HEK293 (cell line): ENCODE measurements at regions not wholly inside any gene's neighbourhood (a gene's known extent, or its start where the extent isn't known, plus 50 kb on each side); places are given as distances from the start of the nearest gene placed in this dataset.

Experiments used
- CTCF ChIA-PET: fragments of 350-600 bp; formaldehyde crosslinking; extraction: SDS; loops from one replicate; lab custom pipeline; 2021; ENCODE audit warnings: antibody characterized with exemption; lab: Yijun Ruan, JAX
- POLR2A ChIA-PET: fragments of 300-600 bp; formaldehyde crosslinking; extraction: SDS; loops from one replicate; lab custom pipeline; 2020; ENCODE audit warnings: antibody characterized with exemption, inconsistent platforms; lab: Yijun Ruan, JAX
- H3K27ac ChIP-seq: fragments of 200-500 bp; sonication (Bioruptor generic); 2 replicates; pipeline ENCODE4 v1.5.1; 2014; ENCODE audit warnings: low read depth, low read length, control low read depth, inconsistent platforms; ENCODE audit errors: extremely low read depth
- H3K36me3 ChIP-seq, 2 experiments: fragments of 200-500 bp in 1 of 2; sonication (Bioruptor generic) in 1 of 2; 1 replicate in 1 of 2; 2 replicates in 1 of 2; pipeline ENCODE4 v1.5.1; 2014 to 2017; ENCODE audit warnings: inconsistent platforms in 2 of 2, low read length in 2 of 2; ENCODE audit not compliant: control insufficient read depth in 2 of 2, insufficient read depth in 1 of 2
- H3K4me1 ChIP-seq: fragments of 200-500 bp; sonication (Bioruptor generic); 2 replicates; pipeline ENCODE4 v1.5.1; 2014; ENCODE audit warnings: mild to moderate bottlenecking, low read length, inconsistent platforms; ENCODE audit not compliant: control insufficient read depth, insufficient read depth
- H3K4me3 ChIP-seq: 2 replicates; pipeline ENCODE4 v1.5.1; 2011; ENCODE audit warnings: low read depth, mild to moderate bottlenecking, control low read depth, low read length, moderate library complexity
- H3K9me3 ChIP-seq: fragments of 200-500 bp; sonication (Bioruptor generic); 2 replicates; pipeline ENCODE4 v1.5.1; 2014; ENCODE audit warnings: low read depth, low read length, inconsistent platforms; ENCODE audit not compliant: control insufficient read depth, insufficient read depth
- GLI4 ChIP-seq: fragments of 450-650 bp; formaldehyde crosslinking; IDR thresholded peaks from 2 replicates; pipeline ENCODE4 v1.5.1; 2016; ENCODE audit warnings: missing biosample characterization, missing genetic modification characterization
- GLIS1 ChIP-seq: fragments of 450-650 bp; formaldehyde crosslinking; IDR thresholded peaks from 2 replicates; pipeline ENCODE4 v1.5.1; 2016; ENCODE audit warnings: missing biosample characterization, missing genetic modification characterization
- IKZF3 ChIP-seq: fragments of 450-650 bp; IDR thresholded peaks from 2 replicates; pipeline ENCODE4 v1.5.0; 2018; ENCODE audit warnings: missing biosample characterization, mild to moderate bottlenecking, missing genetic modification characterization, moderate library complexity
- ZFP3 ChIP-seq: fragments of 450-650 bp; formaldehyde crosslinking; IDR thresholded peaks from 2 replicates; pipeline ENCODE4 v1.5.1; 2016; ENCODE audit warnings: low read depth, missing biosample characterization, missing genetic modification characterization
- ZFP69B ChIP-seq: fragments of 450-650 bp; formaldehyde crosslinking; IDR thresholded peaks from 2 replicates; pipeline ENCODE4 v1.5.1; 2016; ENCODE audit warnings: missing biosample characterization, missing genetic modification characterization
- ZIC2 ChIP-seq: fragments of 450-650 bp; formaldehyde crosslinking; IDR thresholded peaks from 2 replicates; pipeline ENCODE4 v1.5.1; 2016; ENCODE audit warnings: missing biosample characterization, missing genetic modification characterization
- ZNF155 ChIP-seq: fragments of 450-650 bp; formaldehyde crosslinking; IDR thresholded peaks from 2 replicates; pipeline ENCODE4 v1.5.1; 2016; ENCODE audit warnings: missing biosample characterization, missing genetic modification characterization
- ZNF169 ChIP-seq: fragments of 450-650 bp; formaldehyde crosslinking; IDR thresholded peaks from 2 replicates; pipeline ENCODE4 v1.5.1; 2016; ENCODE audit warnings: missing biosample characterization, missing genetic modification characterization
- ZNF184 ChIP-seq: fragments of 450-650 bp; IDR thresholded peaks from 2 replicates; pipeline ENCODE4 v1.5.1; 2018; ENCODE audit warnings: missing biosample characterization, mild to moderate bottlenecking, missing genetic modification characterization
- ZNF211 ChIP-seq: fragments of 450-650 bp; formaldehyde crosslinking; IDR thresholded peaks from 2 replicates; pipeline ENCODE4 v1.5.1; 2016; ENCODE audit warnings: low read depth, missing biosample characterization, missing genetic modification characterization
- ZNF239 ChIP-seq: fragments of 450-650 bp; formaldehyde crosslinking; IDR thresholded peaks from 2 replicates; pipeline ENCODE4 v1.5.1; 2016; ENCODE audit warnings: missing biosample characterization, missing genetic modification characterization
- ZNF274 ChIP-seq, 2 experiments: fragments of 200-500 bp in 1 of 2; fragments of 450-650 bp in 1 of 2; sonication (Bioruptor generic) in 1 of 2; formaldehyde crosslinking in 1 of 2; IDR thresholded peaks; 2 replicates each; pipeline versions ENCODE4 v1.5.1 to v1.6.1; 2014 to 2016; ENCODE audit warnings: borderline replicate concordance in 1 of 2, inconsistent platforms in 1 of 2, low read length in 1 of 2, missing biosample characterization in 1 of 2, missing genetic modification characterization in 1 of 2
- ZNF302 ChIP-seq: fragments of 450-650 bp; formaldehyde crosslinking; IDR thresholded peaks from 2 replicates; pipeline ENCODE4 v1.5.1; 2016; ENCODE audit warnings: missing biosample characterization, missing genetic modification characterization, low read depth
- ZNF354C ChIP-seq: fragments of 450-650 bp; formaldehyde crosslinking; IDR thresholded peaks from 2 replicates; pipeline ENCODE4 v1.5.1; 2016; ENCODE audit warnings: missing biosample characterization, missing genetic modification characterization, low read depth, borderline replicate concordance
- ZNF391 ChIP-seq: fragments of 450-650 bp; formaldehyde crosslinking; IDR thresholded peaks from 2 replicates; pipeline ENCODE4 v1.5.1; 2016; ENCODE audit warnings: low read depth, missing biosample characterization, missing genetic modification characterization, borderline replicate concordance
- ZNF555 ChIP-seq: fragments of 450-650 bp; formaldehyde crosslinking; conservative IDR thresholded peaks from 2 replicates; pipeline ENCODE4 v1.5.1; 2017; ENCODE audit warnings: missing biosample characterization, mild to moderate bottlenecking, missing genetic modification characterization, inconsistent platforms
- ZNF560 ChIP-seq: fragments of 450-650 bp; formaldehyde crosslinking; IDR thresholded peaks from 2 replicates; pipeline ENCODE4 v1.5.1; 2017; ENCODE audit warnings: missing biosample characterization, missing genetic modification characterization, borderline replicate concordance
- ZNF561 ChIP-seq: fragments of 450-650 bp; IDR thresholded peaks from 2 replicates; pipeline ENCODE4 v1.5.1; 2018; ENCODE audit warnings: missing biosample characterization, missing genetic modification characterization, borderline replicate concordance
- ZNF677 ChIP-seq: fragments of 450-650 bp; IDR thresholded peaks from 2 replicates; pipeline ENCODE4 v1.5.0; 2018; ENCODE audit warnings: missing biosample characterization, mild to moderate bottlenecking, missing genetic modification characterization, moderate library complexity
- ZNF707 ChIP-seq: fragments of 450-650 bp; formaldehyde crosslinking; IDR thresholded peaks from 2 replicates; pipeline ENCODE4 v1.5.1; 2016; ENCODE audit warnings: missing biosample characterization, missing genetic modification characterization
- ZNF777 ChIP-seq: fragments of 450-650 bp; formaldehyde crosslinking; IDR thresholded peaks from 2 replicates; pipeline ENCODE4 v1.5.1; 2017; ENCODE audit warnings: missing biosample characterization, missing genetic modification characterization, borderline replicate concordance
- ZNF785 ChIP-seq: fragments of 450-650 bp; formaldehyde crosslinking; IDR thresholded peaks from 2 replicates; pipeline ENCODE4 v1.5.1; 2016; ENCODE audit warnings: missing biosample characterization, missing genetic modification characterization
- ZNF830 ChIP-seq: fragments of 450-650 bp; IDR thresholded peaks from 2 replicates; pipeline ENCODE4 v1.5.0; 2018; ENCODE audit warnings: missing biosample characterization, missing genetic modification characterization, low read depth, mild to moderate bottlenecking, moderate library complexity
- TF ChIP-seq, protein P1 (sequence below): fragments of 450-650 bp; formaldehyde crosslinking; IDR thresholded peaks from 2 replicates; pipeline ENCODE4 v1.5.1; 2016; ENCODE audit warnings: missing biosample characterization, missing genetic modification characterization

DNA sequence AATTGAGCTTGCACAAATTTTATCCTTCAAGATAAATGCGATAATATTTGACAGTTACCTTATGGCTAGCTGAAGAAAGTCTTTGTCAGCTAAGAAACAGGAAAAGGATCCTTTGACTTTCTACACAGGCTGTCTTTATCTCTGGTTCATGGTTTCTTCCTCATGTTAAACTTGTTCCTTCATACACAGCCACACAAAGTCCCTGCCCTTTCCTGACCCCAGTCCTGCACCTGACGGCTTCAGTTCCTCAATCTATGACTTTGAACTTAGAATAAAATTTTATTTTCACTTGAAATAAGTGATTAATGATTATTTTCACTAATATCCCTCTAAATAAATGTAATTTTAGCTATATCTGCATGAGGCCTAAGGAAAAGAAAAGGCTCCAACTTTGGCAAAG is 77.8 kb upstream of the PRSS1 start:
- CTCF ChIA-PET = interaction anchor here (0.6 to 2.5 kb wide), 4 partner anchors 39 to 587 kb away, joined by 3 to 21 read pairs (median 4); no protein-coding TSS in a partner anchor
- TF ChIP-seq ZNF707 (tag by site-specific recombination) (no peak), ZFP69B (tag by site-specific recombination) (no peak), ZNF354C (tag by site-specific recombination) (no peak), ZNF155 (tag by site-specific recombination) (no peak), ZNF211 (no peak), ZNF561 (tag by site-specific recombination) (no peak), ZNF239 (tag by site-specific recombination) (no peak), ZNF785 (tag by site-specific recombination) (no peak), IKZF3 (tag by site-specific recombination) (no peak), ZFP3 (tag by site-specific recombination) (no peak), ZIC2 (tag by site-specific recombination) (no peak), GLI4 (tag by site-specific recombination) (no peak), ZNF555 (tag by site-specific recombination) (no peak), ZNF184 (tag by site-specific recombination) (no peak), ZNF560 (tag by site-specific recombination) (no peak)
- TF ChIP-seq, protein P1, sequence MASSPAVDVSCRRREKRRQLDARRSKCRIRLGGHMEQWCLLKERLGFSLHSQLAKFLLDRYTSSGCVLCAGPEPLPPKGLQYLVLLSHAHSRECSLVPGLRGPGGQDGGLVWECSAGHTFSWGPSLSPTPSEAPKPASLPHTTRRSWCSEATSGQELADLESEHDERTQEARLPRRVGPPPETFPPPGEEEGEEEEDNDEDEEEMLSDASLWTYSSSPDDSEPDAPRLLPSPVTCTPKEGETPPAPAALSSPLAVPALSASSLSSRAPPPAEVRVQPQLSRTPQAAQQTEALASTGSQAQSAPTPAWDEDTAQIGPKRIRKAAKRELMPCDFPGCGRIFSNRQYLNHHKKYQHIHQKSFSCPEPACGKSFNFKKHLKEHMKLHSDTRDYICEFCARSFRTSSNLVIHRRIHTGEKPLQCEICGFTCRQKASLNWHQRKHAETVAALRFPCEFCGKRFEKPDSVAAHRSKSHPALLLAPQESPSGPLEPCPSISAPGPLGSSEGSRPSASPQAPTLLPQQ (tag by site-specific recombination) = no peak
- H3K9me3 ChIP-seq = no peaks in the 10 kb centered on the region
- no peaks in the 10 kb centered on the region for H3K36me3 ChIP-seq
- no peak overlapping the region for H3K4me3 ChIP-seq
- H3K27ac ChIP-seq = no peak overlapping the region
- POLR2A ChIA-PET = no interaction called here
- H3K4me1 ChIP-seq = no peaks in the 10 kb centered on the region

DNA sequence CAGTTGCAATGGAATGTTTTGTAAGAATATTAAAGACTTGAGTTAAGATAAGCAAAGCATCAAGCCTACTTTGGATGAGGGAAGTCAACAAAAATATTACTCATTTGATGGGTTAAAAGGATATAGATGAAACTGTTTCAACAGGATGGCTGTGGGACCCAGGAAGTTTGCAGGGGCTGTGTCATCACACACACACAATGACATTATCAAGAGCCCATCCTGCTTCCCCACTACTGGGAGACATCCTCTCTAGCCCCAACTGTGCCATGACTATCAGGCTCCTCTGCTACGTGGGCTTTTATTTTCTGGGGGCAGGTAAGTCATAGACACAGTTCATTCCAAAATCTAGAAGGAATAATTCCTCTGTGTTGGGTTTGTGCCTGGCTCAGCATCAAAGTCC is 78.8 kb upstream of the PRSS1 start:
- H3K9me3 ChIP-seq = no peaks in the 10 kb centered on the region
- CTCF ChIA-PET = interaction anchor here (0.6 to 2.5 kb wide), 6 partner anchors 38 to 157 kb away, joined by 3 to 21 read pairs (median 3); no protein-coding TSS in a partner anchor
- POLR2A ChIA-PET = interaction anchor here (0.6 kb wide), 1 partner anchor 113 kb away, joined by 5 read pairs; no protein-coding TSS in a partner anchor
- no peaks in the 10 kb centered on the region for H3K36me3 ChIP-seq
- TF ChIP-seq GLIS1 (tag by site-specific recombination) (no peak), ZNF169 (tag by site-specific recombination) (no peak), ZNF391 (no peak), ZNF677 (no peak), ZNF302 (tag by site-specific recombination) (no peak), ZNF830 (no peak), ZNF777 (tag by site-specific recombination) (no peak), ZNF274 (IDR thresholded peaks at IDR 0.05; ENCODE audit: low read length) (no peak), ZNF274 (tag by site-specific recombination; IDR thresholded peaks at IDR 0.05; ENCODE audit: borderline replicate concordance) (no peak)
- no peaks in the 10 kb centered on the region for H3K4me1 ChIP-seq
- no peak overlapping the region for H3K4me3 ChIP-seq
- H3K27ac ChIP-seq = no peak overlapping the region
